OCI-LY3 (cell line): ENCODE measurements at regions not wholly inside any gene's neighbourhood (a gene's known extent, or its start where the extent isn't known, plus 50 kb on each side); places are given as distances from the start of the nearest gene placed in this dataset.

Source experiments
- EZH2phosphoT487 ChIP-seq: fragments of 200-600 bp; shearing (Covaris generic); IDR thresholded peaks from 2 replicates; pipeline ENCODE4 v1.6.1; 2018; ENCODE audit warnings: antibody characterized with exemption, mixed run types, low read depth
- TF ChIP-seq, protein P1 (sequence below): fragments of 200-600, 300-600 bp; sonication (generic); IDR thresholded peaks from 2 replicates; pipeline ENCODE4 v1.5.1; 2014; ENCODE audit warnings: antibody characterized with exemption, low read length, low read depth

- TF ChIP-seq, protein P1, sequence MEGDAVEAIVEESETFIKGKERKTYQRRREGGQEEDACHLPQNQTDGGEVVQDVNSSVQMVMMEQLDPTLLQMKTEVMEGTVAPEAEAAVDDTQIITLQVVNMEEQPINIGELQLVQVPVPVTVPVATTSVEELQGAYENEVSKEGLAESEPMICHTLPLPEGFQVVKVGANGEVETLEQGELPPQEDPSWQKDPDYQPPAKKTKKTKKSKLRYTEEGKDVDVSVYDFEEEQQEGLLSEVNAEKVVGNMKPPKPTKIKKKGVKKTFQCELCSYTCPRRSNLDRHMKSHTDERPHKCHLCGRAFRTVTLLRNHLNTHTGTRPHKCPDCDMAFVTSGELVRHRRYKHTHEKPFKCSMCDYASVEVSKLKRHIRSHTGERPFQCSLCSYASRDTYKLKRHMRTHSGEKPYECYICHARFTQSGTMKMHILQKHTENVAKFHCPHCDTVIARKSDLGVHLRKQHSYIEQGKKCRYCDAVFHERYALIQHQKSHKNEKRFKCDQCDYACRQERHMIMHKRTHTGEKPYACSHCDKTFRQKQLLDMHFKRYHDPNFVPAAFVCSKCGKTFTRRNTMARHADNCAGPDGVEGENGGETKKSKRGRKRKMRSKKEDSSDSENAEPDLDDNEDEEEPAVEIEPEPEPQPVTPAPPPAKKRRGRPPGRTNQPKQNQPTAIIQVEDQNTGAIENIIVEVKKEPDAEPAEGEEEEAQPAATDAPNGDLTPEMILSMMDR = no peak
- no peak for TF ChIP-seq EZH2phosphoT487
Measured at GRCh38 chr12:107331912-107332311, 238.6 kb upstream of the CRY1 start.
